HG03342 (cell line): ENCODE measurements at regions not wholly inside any gene's neighbourhood (a gene's known extent, or its start where the extent isn't known, plus 50 kb on each side); places are given as distances from the start of the nearest gene placed in this dataset.

Source experiments
- ATAC-seq: cut with Tn5 transposase; IDR thresholded peaks from one replicate; pipeline ENCODE4 v1.9.1; 2021; ENCODE audit warnings: mild to moderate bottlenecking, moderate library complexity; ENCODE audit not compliant: unreplicated experiment

- ATAC-seq, result no peak
Observed at GRCh38 chr5:58040044-58040443, 419.8 kb downstream of the PLK2 start.

GRCh38 chr5:58037899-58038298 lies 422.0 kb downstream of the PLK2 start:
- ATAC-seq, result no peak

GRCh38 chr5:58025809-58026208 lies 434.1 kb downstream of the PLK2 start:
- no peak for ATAC-seq

GRCh38 chr5:58024151-58024550 lies 435.7 kb downstream of the PLK2 start:
- ATAC-seq, result no peak

GRCh38 chr5:58022055-58022454 lies 437.8 kb downstream of the PLK2 start:
- ATAC-seq, result no peak

GRCh38 chr5:58021466-58021865 lies 438.4 kb downstream of the PLK2 start:
- no peak for ATAC-seq

- no peak for ATAC-seq
Observed at GRCh38 chr5:58019614-58020013, 440.3 kb downstream of the PLK2 start.

GRCh38 chr5:58018016-58018415 lies 441.9 kb downstream of the PLK2 start:
- ATAC-seq, result no peak

- ATAC-seq, result no peak
Observed at GRCh38 chr5:58016877-58017276, 443.0 kb downstream of the PLK2 start.

- ATAC-seq, result no peak
Observed at GRCh38 chr5:58016358-58016757, 443.5 kb downstream of the PLK2 start.

GRCh38 chr5:58015175-58015574 lies 444.7 kb downstream of the PLK2 start:
- no peak for ATAC-seq

- ATAC-seq, result no peak
Observed at GRCh38 chr5:58013542-58014258, 446.2 kb downstream of the PLK2 start.

GRCh38 chr5:58012801-58013315 lies 447.0 kb downstream of the PLK2 start:
- ATAC-seq, result no peak

GRCh38 chr5:58012102-58012501 lies 447.8 kb downstream of the PLK2 start:
- no peak for ATAC-seq

- no peak for ATAC-seq
Observed at GRCh38 chr5:58011301-58011700, 448.6 kb downstream of the PLK2 start.

- ATAC-seq, result no peak
Observed at GRCh38 chr5:58009754-58010153, 450.1 kb downstream of the PLK2 start.

GRCh38 chr5:58002323-58002722 lies 457.6 kb downstream of the PLK2 start:
- no peak for ATAC-seq

- no peak for ATAC-seq
Observed at GRCh38 chr5:57993866-57994265, 466.0 kb downstream of the PLK2 start.

GRCh38 chr5:57989378-57989777 lies 470.5 kb downstream of the PLK2 start:
- ATAC-seq, result no peak

GRCh38 chr5:57988813-57989212 lies 471.1 kb downstream of the PLK2 start:
- no peak for ATAC-seq

- ATAC-seq, result no peak
Observed at GRCh38 chr5:57987552-57987951, 472.3 kb downstream of the PLK2 start.

- ATAC-seq, result no peak
Observed at GRCh38 chr5:57986761-57987341, 473.0 kb downstream of the PLK2 start.

- no peak for ATAC-seq
Observed at GRCh38 chr5:57983426-57983825, 476.5 kb downstream of the PLK2 start.
